CD4-positive, alpha-beta T cell treated with Interleukin-6 for 4 hours (primary cell): ENCODE measurements at regions not wholly inside any gene's neighbourhood (a gene's known extent, or its start where the extent isn't known, plus 50 kb on each side); places are given as distances from the start of the nearest gene placed in this dataset.

Experiments used
- DNase-seq: peaks from one replicate; pipeline ENCODE4 v3.0.0-alpha.2; 2020; ENCODE audit warnings: mixed read lengths

GRCh38 chr20:19958928-19959327, 58.2 kb upstream of the NAA20 start:
- DNase-seq = no peak

GRCh38 chr20:19960745-19961144, 56.4 kb upstream of the NAA20 start:
- DNase-seq = no peak

GRCh38 chr20:19961293-19961692, 55.9 kb upstream of the NAA20 start:
- no peak for DNase-seq

GRCh38 chr20:19962958-19963357, 54.2 kb upstream of the NAA20 start:
- no peak for DNase-seq

GRCh38 chr20:19964289-19965265, 52.6 kb upstream of the NAA20 start:
- DNase-seq = no peak

- DNase-seq = no peak
Observed at GRCh38 chr20:19966840-19967239, 50.3 kb upstream of the NAA20 start.
